Colonic mucosa (tissue), 4 donors: ENCODE measurements at regions not wholly inside any gene's neighbourhood (a gene's known extent, or its start where the extent isn't known, plus 50 kb on each side); places are given as distances from the start of the nearest gene placed in this dataset.

ENCODE experiments used
- DNase-seq: peaks from one replicate; pipeline ENCODE4 v3.0.0-alpha.2; 2020
- H3K27ac ChIP-seq: fragments of 200-600 bp; one replicate; pipeline ENCODE4 v1.8.0; 2021
- H3K27me3 ChIP-seq: fragments of 200-600 bp; one replicate; pipeline ENCODE4 v1.8.0; 2021
- H3K36me3 ChIP-seq: fragments of 200-600 bp; one replicate; pipeline ENCODE4 v1.8.0; 2021
- H3K4me1 ChIP-seq: fragments of 200-600 bp; one replicate; pipeline ENCODE4 v1.8.0; 2021; ENCODE audit warnings: mild to moderate bottlenecking
- H3K4me3 ChIP-seq: fragments of 200-600 bp; one replicate; pipeline ENCODE4 v1.8.0; 2021
- H3K9ac ChIP-seq, 2 donors: one replicate each; pipeline ENCODE4 v1.7.0; 2013; ENCODE audit warnings: control low read depth in 2 of 2, low read depth in 2 of 2, low read length in 2 of 2
- H3K9me3 ChIP-seq: fragments of 200-600 bp; one replicate; pipeline ENCODE4 v1.8.0; 2021
- intact Hi-C: fragments of 100-400 bp; cut with DNase I; formaldehyde crosslinking; loops from one replicate; pipeline ENCODE4 v1.14.1; 2022
- TF ChIP-seq, protein P1 (sequence below): fragments of 200-600 bp; IDR thresholded peaks from one replicate; pipeline ENCODE4 v1.8.0; 2022; ENCODE audit warnings: antibody characterized with exemption, mild to moderate bottlenecking
- donor health status: healthy.
- donor health status: DM: no; HTN: no; CAD: no.
- donor health status: DM: no; HTN: no; CAD: no.

- Histone ChIP-seq H3K4me1 (no peaks in the 10 kb centered on the region), H3K36me3 (no peaks in the 10 kb centered on the region), H3K27me3 (no peaks in the 10 kb centered on the region), H3K27ac (no peak overlapping the region), H3K9me3 (no peaks in the 10 kb centered on the region), H3K4me3 (no peak overlapping the region), H3K9ac (no peak overlapping the region)
- no peak for DNase-seq
- intact Hi-C loops = no loop called here
- TF ChIP-seq, protein P1, sequence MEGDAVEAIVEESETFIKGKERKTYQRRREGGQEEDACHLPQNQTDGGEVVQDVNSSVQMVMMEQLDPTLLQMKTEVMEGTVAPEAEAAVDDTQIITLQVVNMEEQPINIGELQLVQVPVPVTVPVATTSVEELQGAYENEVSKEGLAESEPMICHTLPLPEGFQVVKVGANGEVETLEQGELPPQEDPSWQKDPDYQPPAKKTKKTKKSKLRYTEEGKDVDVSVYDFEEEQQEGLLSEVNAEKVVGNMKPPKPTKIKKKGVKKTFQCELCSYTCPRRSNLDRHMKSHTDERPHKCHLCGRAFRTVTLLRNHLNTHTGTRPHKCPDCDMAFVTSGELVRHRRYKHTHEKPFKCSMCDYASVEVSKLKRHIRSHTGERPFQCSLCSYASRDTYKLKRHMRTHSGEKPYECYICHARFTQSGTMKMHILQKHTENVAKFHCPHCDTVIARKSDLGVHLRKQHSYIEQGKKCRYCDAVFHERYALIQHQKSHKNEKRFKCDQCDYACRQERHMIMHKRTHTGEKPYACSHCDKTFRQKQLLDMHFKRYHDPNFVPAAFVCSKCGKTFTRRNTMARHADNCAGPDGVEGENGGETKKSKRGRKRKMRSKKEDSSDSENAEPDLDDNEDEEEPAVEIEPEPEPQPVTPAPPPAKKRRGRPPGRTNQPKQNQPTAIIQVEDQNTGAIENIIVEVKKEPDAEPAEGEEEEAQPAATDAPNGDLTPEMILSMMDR = no peak
Measured at GRCh38 chr12:118781692-118782091, 199.6 kb upstream of the SRRM4 start.

DNA sequence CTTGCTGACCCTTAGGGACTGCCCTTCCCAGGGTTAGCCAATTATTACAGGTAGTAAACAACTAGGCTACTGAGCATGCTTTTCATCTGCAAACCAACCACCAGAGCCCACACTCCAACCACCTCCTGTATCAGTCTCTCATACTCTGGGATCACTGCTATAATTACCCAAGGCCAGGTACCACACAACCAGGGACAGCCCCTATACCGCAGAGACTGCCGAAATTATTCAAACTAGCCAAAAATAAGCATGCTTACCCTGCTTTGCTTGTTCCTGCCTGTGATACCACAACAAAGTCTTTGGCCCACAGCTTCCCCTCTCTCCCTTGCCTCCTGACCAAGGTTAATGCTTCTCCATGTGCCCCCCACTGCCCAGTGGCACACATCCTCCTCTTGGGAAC, 197.6 kb upstream of the SRRM4 start:
- Histone ChIP-seq H3K9me3 (no peaks in the 10 kb centered on the region), H3K36me3 (no peaks in the 10 kb centered on the region), H3K9ac (no peak overlapping the region), H3K27ac (no peak overlapping the region), H3K27me3 (no peaks in the 10 kb centered on the region), H3K4me3 (no peak overlapping the region), H3K4me1 (no peaks in the 10 kb centered on the region)
- TF ChIP-seq, protein P1 = no peak
- intact Hi-C loops = no loop called here
- no peak for DNase-seq

DNA sequence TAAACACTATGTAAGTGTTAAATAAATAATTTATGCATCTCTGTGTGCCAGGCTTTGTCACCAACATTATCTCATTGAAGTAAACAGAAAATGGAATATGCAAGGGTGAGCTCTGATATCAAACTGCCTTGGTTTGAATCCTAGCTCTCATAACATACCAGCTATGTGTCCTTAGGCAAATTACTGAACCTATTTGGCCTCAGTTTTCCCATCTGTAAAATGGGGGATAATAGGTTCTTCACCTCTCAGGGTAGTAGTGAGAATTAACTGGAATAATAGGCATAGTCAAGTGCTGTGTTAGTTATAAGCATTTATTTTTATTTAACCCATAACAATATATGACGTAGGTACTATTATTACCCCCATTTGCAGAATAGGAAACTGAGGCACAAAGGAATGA, 190.8 kb upstream of the SRRM4 start:
- intact Hi-C loops = no loop called here
- Histone ChIP-seq H3K36me3 (no peaks in the 10 kb centered on the region), H3K27me3 (no peaks in the 10 kb centered on the region), H3K9me3 (no peaks in the 10 kb centered on the region), H3K9ac (no peak overlapping the region), H3K27ac (no peak overlapping the region), H3K4me1 (no peaks in the 10 kb centered on the region), H3K4me3 (no peak overlapping the region)
- TF ChIP-seq, protein P1 = no peak
- no peak for DNase-seq

GRCh38 chr12:118813778-118814357, 167.5 kb upstream of the SRRM4 start:
- no peaks in the 10 kb centered on the region for H3K4me1 ChIP-seq
- no peak overlapping the region for H3K9ac ChIP-seq
- TF ChIP-seq, protein P1 = no peak
- intact Hi-C loops = no loop called here
- DNase-seq = no peak
- no peaks in the 10 kb centered on the region for H3K9me3 ChIP-seq
- no peaks in the 10 kb centered on the region for H3K36me3 ChIP-seq
- no peak overlapping the region for H3K4me3 ChIP-seq
- H3K27me3 ChIP-seq = no peaks in the 10 kb centered on the region
- no peak overlapping the region for H3K27ac ChIP-seq

DNA sequence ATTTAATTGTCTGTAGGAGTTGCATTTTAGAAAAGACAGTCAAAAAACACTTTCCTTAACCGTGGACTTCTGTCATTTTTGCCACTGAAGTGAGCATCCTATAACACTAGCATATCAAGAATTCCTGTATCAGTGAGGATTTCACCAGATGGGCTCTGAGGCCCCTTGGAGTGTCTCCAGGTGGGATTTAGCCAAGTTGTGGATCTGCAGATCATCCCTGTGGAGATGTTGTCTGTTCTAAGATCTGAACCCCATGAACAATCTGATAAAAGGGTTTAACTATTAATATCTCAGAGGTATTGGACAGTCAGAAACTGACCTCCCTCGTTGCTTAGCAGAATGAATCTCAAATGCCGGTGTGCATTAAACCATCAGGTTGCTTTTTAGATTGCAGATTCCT, 165.0 kb upstream of the SRRM4 start:
- no peak overlapping the region for H3K9ac ChIP-seq
- no peak overlapping the region for H3K4me3 ChIP-seq
- H3K36me3 ChIP-seq = no peaks in the 10 kb centered on the region
- H3K4me1 ChIP-seq = no peaks in the 10 kb centered on the region
- H3K27ac ChIP-seq = no peak overlapping the region
- TF ChIP-seq, protein P1 = no peak
- DNase-seq = no peak
- H3K9me3 ChIP-seq = no peaks in the 10 kb centered on the region
- intact Hi-C loops = no loop called here
- no peaks in the 10 kb centered on the region for H3K27me3 ChIP-seq
